ENCODE measurements at regions not wholly inside any gene's neighbourhood (a gene's known extent, or its start where the extent isn't known, plus 50 kb on each side); places are given as distances from the start of the nearest gene placed in this dataset.

DNA sequence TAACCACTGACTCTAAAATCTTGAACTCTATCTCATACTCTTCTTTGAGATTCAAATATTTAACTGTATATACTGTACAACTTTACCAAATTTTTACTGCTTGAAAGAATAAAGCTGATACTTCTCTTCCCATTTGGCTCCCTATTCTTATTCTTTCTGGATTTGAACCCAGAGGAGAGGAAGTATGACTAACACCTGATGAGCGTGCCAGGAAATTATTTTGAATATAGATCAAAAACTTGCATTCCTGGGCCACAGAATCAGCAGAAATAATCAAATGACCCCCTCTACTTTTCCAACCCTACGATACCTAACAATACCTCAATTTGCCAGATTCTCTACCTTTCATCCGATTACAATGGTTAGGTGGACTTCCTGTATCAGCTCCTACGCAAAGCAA lies 285.8 kb downstream of the ISL1 start:
- H2BK5ac ChIP-seq (ENCODE audit: low read depth, low read length, poor library complexity, severe bottlenecking): no peak overlapping the region
- H3K4me3 ChIP-seq (ENCODE audit: insufficient read depth, low read depth, low read length): no peak overlapping the region
- BruUV-seq (replicated peaks): no TSS peak
- H2BK20ac ChIP-seq (ENCODE audit: low read depth, low read length): no peak overlapping the region
- no peak overlapping the region for H2AFZ ChIP-seq (replicated peaks; ENCODE audit: low read length, poor library complexity)
- WGBS, 2 experiments (ENCODE audit: extremely low coverage in 2 of 2, insufficient read length in 1 of 2): 63% methylated on average over 3 of the region's 4 CpGs; no CpG with 5 or more reads in 1 of the 2 experiments
- ATAC-seq (ENCODE audit: low read depth): no peak
- no peak overlapping the region for H3K4ac ChIP-seq (ENCODE audit: low read depth, low read length)
- H4K20me1 ChIP-seq (ENCODE audit: insufficient read depth, low read length): no peaks in the 10 kb centered on the region
- H2AK9ac ChIP-seq (replicated peaks; ENCODE audit: low read depth, low read length, poor library complexity): no peak overlapping the region
- H3K9me1 ChIP-seq (ENCODE audit: insufficient read depth, low read length): no peaks in the 10 kb centered on the region
- H3K36me3 ChIP-seq (ENCODE audit: control insufficient read depth, insufficient read depth, low read length): no peaks in the 10 kb centered on the region
- no peak overlapping the region for H4K5ac ChIP-seq (ENCODE audit: low read depth, low read length)
- no peak overlapping the region for H3K23ac ChIP-seq (ENCODE audit: low read depth, low read length)
- no peak overlapping the region for H2AK5ac ChIP-seq (ENCODE audit: low read depth, low read length)
- no peak overlapping the region for H3K4me2 ChIP-seq (ENCODE audit: low read depth, low read length)
- no peaks in the 10 kb centered on the region for H3K4me1 ChIP-seq (ENCODE audit: control insufficient read depth, insufficient read depth, low read length)
- H3K79me1 ChIP-seq (ENCODE audit: low read depth in 1 of 2, low read length in 2 of 2): no peaks in the 10 kb centered on the region
- in situ Hi-C loops (cut with MboI; ENCODE audit: low sequenced_read_pairs): no loop called here
- no peak for DNase-seq
- ChIA-PET POLR2A (ENCODE audit: unreplicated experiment) (interaction anchor here (0.6 kb wide), 1 partner anchor 379 kb away, joined by 3 read pairs; no protein-coding TSS in a partner anchor), CTCF (no interaction called here)
- H3K27me3 ChIP-seq (ENCODE audit: control insufficient read depth, insufficient read depth, low read length): no peaks in the 10 kb centered on the region
- intact Hi-C loops (cut with micrococcal nuclease): no loop called here
- dilution Hi-C loops (cut with HindIII; ENCODE audit: low sequenced_read_pairs, unreplicated experiment): no loop called here
- no peak overlapping the region for H2BK15ac ChIP-seq (ENCODE audit: low read depth, low read length)
- no peak overlapping the region for H4K91ac ChIP-seq (ENCODE audit: insufficient read depth, low read depth, low read length)
- H3K56ac ChIP-seq (ENCODE audit: extremely low read depth, insufficient read depth, low read length): no peak overlapping the region
- H3K27ac ChIP-seq (ENCODE audit: insufficient read depth, low read length): no peak overlapping the region
- peaks cover 2% of the 10 kb centered on the region; the same call in 1 of the 2 replicates for H3K9me3 ChIP-seq (ENCODE audit: control insufficient read depth, insufficient read depth, low read length)
- no peak overlapping the region for H4K8ac ChIP-seq (ENCODE audit: low read depth in 2 of 2, low read length in 2 of 2)
- H2BK120ac ChIP-seq (ENCODE audit: low read depth, low read length): no peak overlapping the region
- no peak overlapping the region for H3K18ac ChIP-seq (ENCODE audit: low read depth, low read length)
- H3K9ac ChIP-seq (ENCODE audit: low read depth, low read length): no peak overlapping the region
- H3K14ac ChIP-seq (replicated peaks; ENCODE audit: low read depth, low read length): no peak overlapping the region
- TF ChIP-seq CEBPB (IDR thresholded peaks at IDR 0.05; ENCODE audit: low read depth, low read length): no peak
